ENCODE measurements at regions not wholly inside any gene's neighbourhood (a gene's known extent, or its start where the extent isn't known, plus 50 kb on each side); places are given as distances from the start of the nearest gene placed in this dataset.
A peak's percentile ranks its signal among the peaks of the same experiment; 100 is the strongest.
"Not testable (repeated sequence)": the region's sequence is repeated elsewhere in the genome, so short reads cannot be mapped to it uniquely, and the experiment has no call there.

DNA sequence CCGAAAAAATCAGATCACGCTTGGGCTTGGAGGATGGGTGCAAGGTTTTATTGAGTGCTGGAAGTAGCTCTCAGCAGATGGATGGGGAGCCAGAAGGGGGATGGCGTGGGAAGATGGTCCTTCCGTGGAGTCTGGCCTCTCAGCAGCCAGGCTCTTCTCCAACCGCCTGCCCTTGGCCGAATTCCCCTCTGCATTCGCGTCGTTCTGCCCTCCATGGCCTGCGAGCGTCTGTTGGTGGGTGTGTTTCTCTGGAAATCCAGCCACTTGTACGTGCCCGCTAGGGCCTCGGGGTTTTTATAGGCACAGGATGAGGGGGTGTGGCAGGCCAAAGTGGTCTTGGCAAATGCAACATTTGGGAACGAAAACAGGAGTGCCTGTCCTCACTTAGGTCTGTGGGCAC lies 815.2 kb downstream of the TSN start:
- H3K9ac ChIP-seq (ENCODE audit: low read depth in 1 of 2, low read length in 2 of 2) = no peak overlapping the region
- H3K27ac ChIP-seq (ENCODE audit: low read depth in 2 of 2, low read length in 2 of 2) = no peak overlapping the region
- H3K4me1 ChIP-seq (ENCODE audit: control insufficient read depth in 2 of 2, insufficient read depth in 2 of 2, low read length in 2 of 2) = no peaks in the 10 kb centered on the region
- no peaks in the 10 kb centered on the region for H3K9me3 ChIP-seq (ENCODE audit: control insufficient read depth in 2 of 2, low read length in 2 of 2)
- no peaks in the 10 kb centered on the region for H3K27me3 ChIP-seq (ENCODE audit: control insufficient read depth in 2 of 2, insufficient read depth in 2 of 2, low read length in 2 of 2)
- no peaks in the 10 kb centered on the region for H3K36me3 ChIP-seq (ENCODE audit: control insufficient read depth in 2 of 2, insufficient read depth in 2 of 2, low read length in 2 of 2)
- no peak overlapping the region for H3K4me3 ChIP-seq (ENCODE audit: low read length in 2 of 2)

DNA sequence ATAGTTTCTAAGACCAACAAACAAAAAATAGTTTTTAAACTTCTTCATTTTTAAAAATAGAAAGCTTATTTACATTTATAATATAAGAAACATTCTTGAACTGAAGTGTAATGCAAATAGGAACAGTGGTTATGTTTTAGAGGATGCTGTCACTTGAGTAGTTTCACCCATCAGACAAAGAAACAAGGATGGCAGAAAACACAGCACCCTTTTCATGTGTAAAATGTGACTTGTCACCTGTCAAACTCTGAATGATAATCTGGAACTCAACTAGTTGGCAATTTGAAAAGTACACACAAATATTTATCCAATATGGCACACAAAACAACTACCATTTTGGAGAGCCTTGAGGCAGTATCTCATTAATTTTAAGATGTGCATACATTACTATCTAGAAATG lies 816.0 kb downstream of the TSN start:
- not testable (repeated sequence) for H3K9me3 ChIP-seq (ENCODE audit: control insufficient read depth in 2 of 2, low read length in 2 of 2)

DNA sequence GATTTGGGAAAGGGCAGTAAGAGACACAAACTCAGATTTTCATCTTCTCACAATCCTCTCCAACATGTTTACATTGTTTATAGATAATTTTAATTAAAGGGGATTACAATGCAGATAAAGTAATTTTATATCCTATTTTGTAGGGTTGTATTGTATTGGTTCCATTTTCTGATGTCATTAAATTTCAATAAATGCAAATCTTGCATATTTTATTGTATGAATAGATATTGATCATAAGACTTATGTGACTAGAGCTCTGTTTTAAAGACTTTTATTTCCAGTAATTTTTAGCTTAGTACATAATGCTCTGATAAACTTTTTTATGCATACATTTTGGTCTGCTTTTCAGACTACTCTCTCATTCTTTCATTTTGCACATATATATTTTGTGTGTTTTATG lies 819.6 kb downstream of the TSN start:
- Histone ChIP-seq H3K9me3 (ENCODE audit: control insufficient read depth in 2 of 2, low read length in 2 of 2) (no peaks in the 10 kb centered on the region), H3K27me3 (ENCODE audit: control insufficient read depth in 2 of 2, insufficient read depth in 2 of 2, low read length in 2 of 2) (no peaks in the 10 kb centered on the region), H3K36me3 (ENCODE audit: control insufficient read depth in 2 of 2, insufficient read depth in 2 of 2, low read length in 2 of 2) (no peaks in the 10 kb centered on the region), H3K9ac (ENCODE audit: low read depth in 1 of 2, low read length in 2 of 2) (no peak overlapping the region), H3K4me3 (ENCODE audit: low read length in 2 of 2) (no peak overlapping the region), H3K27ac (ENCODE audit: low read depth in 2 of 2, low read length in 2 of 2) (no peak overlapping the region), H3K4me1 (ENCODE audit: control insufficient read depth in 2 of 2, insufficient read depth in 2 of 2, low read length in 2 of 2) (no peaks in the 10 kb centered on the region)

More for the DNA sequence above, 816.0 kb downstream of the TSN start:
- not testable (repeated sequence) for H3K4me3 ChIP-seq (ENCODE audit: low read length in 2 of 2); H3K27me3 ChIP-seq (ENCODE audit: control insufficient read depth in 2 of 2, insufficient read depth in 2 of 2, low read length in 2 of 2); H3K9ac ChIP-seq (ENCODE audit: low read depth in 1 of 2, low read length in 2 of 2); H3K4me1 ChIP-seq (ENCODE audit: control insufficient read depth in 2 of 2, insufficient read depth in 2 of 2, low read length in 2 of 2); H3K27ac ChIP-seq (ENCODE audit: low read depth in 2 of 2, low read length in 2 of 2); H3K36me3 ChIP-seq (ENCODE audit: control insufficient read depth in 2 of 2, insufficient read depth in 2 of 2, low read length in 2 of 2)

DNA sequence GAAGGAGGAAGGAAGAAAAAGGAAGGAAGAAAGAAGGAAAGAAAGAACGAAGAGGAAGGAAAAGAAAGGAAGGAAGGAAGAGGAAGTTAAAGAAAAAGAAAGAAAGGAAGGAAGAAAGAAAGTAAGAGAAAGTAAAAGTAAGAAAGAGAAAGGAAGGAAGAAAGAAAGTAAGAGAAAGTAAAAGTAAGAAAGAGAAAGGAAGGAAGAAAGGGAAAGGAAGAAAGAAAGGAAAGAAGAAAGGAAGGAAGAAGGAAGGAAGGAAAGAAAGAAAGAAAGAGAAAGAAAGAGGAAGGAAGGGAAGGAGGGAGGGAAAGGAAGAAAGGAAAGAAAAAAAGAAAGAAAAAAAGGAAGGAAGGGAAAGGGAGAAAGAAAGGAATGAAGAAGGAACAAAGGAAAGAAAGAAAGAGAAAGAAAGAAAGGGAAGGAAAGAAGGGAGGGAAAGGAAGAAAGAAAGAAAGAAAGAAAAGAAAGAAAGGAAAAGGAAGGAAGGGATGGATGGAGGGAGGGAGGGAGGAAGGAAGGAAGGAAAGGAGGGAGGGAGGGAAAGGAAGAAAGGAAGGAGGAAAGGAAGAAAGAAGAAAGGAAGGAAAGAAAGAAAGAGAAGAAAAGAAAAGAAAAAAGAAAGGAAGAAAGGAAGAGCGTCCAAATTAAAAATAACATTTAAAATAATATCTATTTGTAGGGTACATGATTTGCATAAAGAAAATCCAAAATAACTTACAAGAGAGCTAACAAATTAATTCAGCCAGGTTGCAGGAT lies 827.9 kb downstream of the TSN start:
- no peak overlapping the region for H3K9ac ChIP-seq (ENCODE audit: low read depth in 1 of 2, low read length in 2 of 2)
- H3K4me3 ChIP-seq (ENCODE audit: low read length in 2 of 2) = no peak overlapping the region
- no peaks in the 10 kb centered on the region for H3K36me3 ChIP-seq (ENCODE audit: control insufficient read depth in 2 of 2, insufficient read depth in 2 of 2, low read length in 2 of 2)
- no peaks in the 10 kb centered on the region for H3K4me1 ChIP-seq (ENCODE audit: control insufficient read depth in 2 of 2, insufficient read depth in 2 of 2, low read length in 2 of 2)
- no peaks in the 10 kb centered on the region for H3K9me3 ChIP-seq (ENCODE audit: control insufficient read depth in 2 of 2, low read length in 2 of 2)
- H3K27me3 ChIP-seq (ENCODE audit: control insufficient read depth in 2 of 2, insufficient read depth in 2 of 2, low read length in 2 of 2) = no peaks in the 10 kb centered on the region
- H3K27ac ChIP-seq (ENCODE audit: low read depth in 2 of 2, low read length in 2 of 2) = no peak overlapping the region

DNA sequence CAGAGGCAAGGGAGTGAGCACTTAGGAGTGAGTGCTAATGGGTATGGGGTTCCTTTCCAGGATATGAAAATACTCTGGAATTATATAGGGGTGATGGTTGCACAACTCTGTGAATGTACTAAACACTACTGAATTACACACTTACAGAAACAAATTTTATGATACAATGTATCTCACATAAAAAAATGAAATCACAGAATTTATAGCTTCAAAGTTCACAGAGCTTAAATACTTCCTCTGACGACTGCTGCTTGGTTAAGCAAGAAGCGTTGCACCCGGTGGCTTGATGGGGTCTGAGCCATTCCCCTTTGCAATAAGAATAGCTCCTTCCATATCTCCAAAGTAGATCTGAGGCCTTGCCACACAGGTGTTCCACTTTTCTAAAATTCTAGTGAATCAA lies 835.1 kb downstream of the TSN start:
- H3K9ac ChIP-seq (ENCODE audit: low read depth in 1 of 2, low read length in 2 of 2) = no peak overlapping the region
- no peaks in the 10 kb centered on the region for H3K9me3 ChIP-seq (ENCODE audit: control insufficient read depth in 2 of 2, low read length in 2 of 2)
- no peaks in the 10 kb centered on the region for H3K27me3 ChIP-seq (ENCODE audit: control insufficient read depth in 2 of 2, insufficient read depth in 2 of 2, low read length in 2 of 2)
- peaks cover 2 to 8% of the 10 kb centered on the region in 2 donors for H3K4me1 ChIP-seq (ENCODE audit: control insufficient read depth in 2 of 2, insufficient read depth in 2 of 2, low read length in 2 of 2)
- H3K27ac ChIP-seq (ENCODE audit: low read depth in 2 of 2, low read length in 2 of 2) = peak overlapping the region in 1 of 2 donors; percentile 23
- no peak overlapping the region for H3K4me3 ChIP-seq (ENCODE audit: low read length in 2 of 2)
- no peaks in the 10 kb centered on the region for H3K36me3 ChIP-seq (ENCODE audit: control insufficient read depth in 2 of 2, insufficient read depth in 2 of 2, low read length in 2 of 2)

DNA sequence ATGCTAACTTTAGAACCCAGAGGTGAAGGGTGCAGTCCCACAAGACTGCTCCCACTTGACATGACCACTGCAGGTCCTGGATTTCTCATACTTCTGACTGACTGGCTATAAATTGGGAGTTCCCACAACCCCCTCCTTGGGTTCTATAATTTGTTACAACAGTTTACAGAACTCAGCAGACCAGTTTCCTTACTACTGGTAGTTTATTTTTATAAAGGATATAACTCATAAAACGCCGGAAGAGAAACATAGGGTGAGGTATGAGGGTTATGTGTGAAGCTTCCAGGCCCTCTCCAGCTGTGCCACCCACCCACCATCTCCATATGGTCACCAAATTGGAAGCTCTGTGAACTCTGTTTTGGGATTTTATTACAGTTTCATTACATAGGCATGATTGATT lies 839.6 kb downstream of the TSN start:
- Histone ChIP-seq H3K27ac (ENCODE audit: low read depth in 2 of 2, low read length in 2 of 2) (no peak overlapping the region), H3K27me3 (ENCODE audit: control insufficient read depth in 2 of 2, insufficient read depth in 2 of 2, low read length in 2 of 2) (no peaks in the 10 kb centered on the region), H3K9me3 (ENCODE audit: control insufficient read depth in 2 of 2, low read length in 2 of 2) (no peaks in the 10 kb centered on the region), H3K36me3 (ENCODE audit: control insufficient read depth in 2 of 2, insufficient read depth in 2 of 2, low read length in 2 of 2) (no peaks in the 10 kb centered on the region), H3K9ac (ENCODE audit: low read depth in 1 of 2, low read length in 2 of 2) (no peak overlapping the region), H3K4me1 (ENCODE audit: control insufficient read depth in 2 of 2, insufficient read depth in 2 of 2, low read length in 2 of 2) (peaks cover under 1 to 11% of the 10 kb centered on the region in 2 donors), H3K4me3 (ENCODE audit: low read length in 2 of 2) (no peak overlapping the region)

DNA sequence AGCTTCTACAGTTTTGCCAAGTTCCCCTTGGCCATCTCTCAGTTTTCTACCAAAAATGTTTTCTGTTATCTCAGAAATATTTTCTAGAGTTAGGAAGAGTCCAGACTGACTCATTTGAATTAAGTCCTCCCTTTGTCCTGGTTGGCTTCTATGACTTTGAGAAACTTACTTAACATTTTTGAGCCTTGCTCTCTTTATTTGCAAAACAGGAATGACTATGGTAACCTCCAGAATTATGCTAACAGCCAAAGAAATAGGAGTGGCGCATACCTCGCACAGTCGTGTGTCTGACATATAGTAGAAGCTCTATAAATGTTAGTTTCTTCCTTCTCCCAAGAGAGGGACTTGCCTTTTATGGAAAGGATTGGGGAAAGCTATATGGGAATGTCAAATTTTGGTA lies 841.1 kb downstream of the TSN start:
- Histone ChIP-seq H3K27ac (ENCODE audit: low read depth in 2 of 2, low read length in 2 of 2) (no peak overlapping the region), H3K27me3 (ENCODE audit: control insufficient read depth in 2 of 2, insufficient read depth in 2 of 2, low read length in 2 of 2) (no peaks in the 10 kb centered on the region), H3K9me3 (ENCODE audit: control insufficient read depth in 2 of 2, low read length in 2 of 2) (no peaks in the 10 kb centered on the region), H3K9ac (ENCODE audit: low read depth in 1 of 2, low read length in 2 of 2) (no peak overlapping the region), H3K36me3 (ENCODE audit: control insufficient read depth in 2 of 2, insufficient read depth in 2 of 2, low read length in 2 of 2) (no peaks in the 10 kb centered on the region), H3K4me1 (ENCODE audit: control insufficient read depth in 2 of 2, insufficient read depth in 2 of 2, low read length in 2 of 2) (peaks cover 0 to 3% of the 10 kb centered on the region in 2 donors), H3K4me3 (ENCODE audit: low read length in 2 of 2) (no peak overlapping the region)

DNA sequence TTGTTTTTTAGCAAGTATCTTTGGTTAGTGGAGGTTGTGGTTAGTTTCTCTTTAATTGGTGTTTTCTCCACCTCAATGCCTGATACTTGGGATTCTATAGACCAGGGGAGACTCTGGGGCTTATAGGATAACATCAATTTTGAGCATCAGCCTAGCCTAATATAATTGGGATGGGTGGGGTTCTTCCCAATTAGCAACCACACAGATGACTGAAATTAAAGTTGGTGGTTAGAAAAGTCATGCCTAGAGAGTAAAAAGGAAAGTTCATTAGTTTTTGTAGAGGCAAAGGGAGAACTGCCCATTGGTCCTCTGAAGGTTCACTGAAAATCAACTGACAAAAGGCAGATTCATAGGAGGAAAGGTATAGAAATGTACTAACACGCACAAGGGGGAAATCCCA lies 843.3 kb downstream of the TSN start:
- Histone ChIP-seq H3K27ac (ENCODE audit: low read depth in 2 of 2, low read length in 2 of 2) (no peak overlapping the region), H3K4me1 (ENCODE audit: control insufficient read depth in 2 of 2, insufficient read depth in 2 of 2, low read length in 2 of 2) (peaks cover 0 to 3% of the 10 kb centered on the region in 2 donors), H3K9ac (ENCODE audit: low read depth in 1 of 2, low read length in 2 of 2) (no peak overlapping the region), H3K4me3 (ENCODE audit: low read length in 2 of 2) (no peak overlapping the region), H3K9me3 (ENCODE audit: control insufficient read depth in 2 of 2, low read length in 2 of 2) (no peaks in the 10 kb centered on the region), H3K27me3 (ENCODE audit: control insufficient read depth in 2 of 2, insufficient read depth in 2 of 2, low read length in 2 of 2) (no peaks in the 10 kb centered on the region), H3K36me3 (ENCODE audit: control insufficient read depth in 2 of 2, insufficient read depth in 2 of 2, low read length in 2 of 2) (no peaks in the 10 kb centered on the region)

DNA sequence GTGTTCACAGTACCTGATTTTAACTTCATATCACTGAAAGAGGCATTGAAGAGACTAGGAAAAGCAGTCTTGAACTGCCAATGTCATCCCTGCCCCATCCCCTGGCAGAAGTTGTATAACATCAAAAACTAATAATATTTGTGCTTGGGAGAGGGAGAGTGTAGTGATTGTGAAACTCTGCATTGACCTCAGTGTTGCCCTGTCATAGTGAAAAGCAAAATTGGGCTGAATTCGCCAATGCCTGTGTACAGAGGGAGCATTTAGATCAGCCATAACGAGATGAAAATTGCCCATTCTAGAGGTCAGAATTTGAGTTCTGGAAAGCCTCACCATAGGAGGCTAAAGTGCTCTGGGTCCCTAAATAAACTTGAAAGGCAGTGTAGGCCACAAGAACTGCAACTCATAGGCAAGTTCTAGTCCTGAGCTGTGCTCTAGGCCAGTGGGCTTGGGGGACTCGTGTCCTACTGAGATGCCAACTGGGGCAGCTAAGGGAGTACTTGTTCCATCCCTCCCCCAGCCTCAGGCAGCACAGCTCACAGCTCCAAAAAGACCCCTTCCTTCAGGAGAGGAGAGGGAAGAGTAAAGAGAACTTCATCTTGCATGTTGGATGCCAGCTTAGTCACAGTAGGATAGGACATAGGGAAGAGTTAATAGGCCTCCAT lies 855.6 kb downstream of the TSN start:
- Histone ChIP-seq H3K9me3 (ENCODE audit: control insufficient read depth in 2 of 2, low read length in 2 of 2) (no peaks in the 10 kb centered on the region), H3K36me3 (ENCODE audit: control insufficient read depth in 2 of 2, insufficient read depth in 2 of 2, low read length in 2 of 2) (no peaks in the 10 kb centered on the region)

DNA sequence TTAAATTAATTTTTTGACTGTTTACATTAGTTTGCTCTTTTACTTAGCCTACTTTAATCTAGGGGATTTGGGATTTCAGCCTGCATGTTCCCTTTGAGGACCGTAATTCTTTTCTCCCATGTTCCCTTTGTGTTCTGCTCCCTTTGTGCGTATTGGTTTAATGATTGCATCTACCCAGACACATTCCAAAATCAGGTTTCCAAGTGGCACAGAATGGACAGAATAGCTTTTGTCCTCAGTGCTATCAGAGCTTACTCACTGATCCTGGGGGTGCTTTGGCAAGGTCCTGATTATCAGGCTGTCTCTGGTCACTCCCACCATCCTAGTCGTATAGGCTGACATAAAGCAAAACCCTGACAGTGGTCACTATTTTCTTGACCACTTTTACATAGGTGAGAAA lies 867.5 kb downstream of the TSN start:
- H3K4me3 ChIP-seq (ENCODE audit: low read length in 2 of 2) = no peak overlapping the region
- H3K27ac ChIP-seq (ENCODE audit: low read depth in 2 of 2, low read length in 2 of 2) = no peak overlapping the region
- no peaks in the 10 kb centered on the region for H3K4me1 ChIP-seq (ENCODE audit: control insufficient read depth in 2 of 2, insufficient read depth in 2 of 2, low read length in 2 of 2)
- H3K9me3 ChIP-seq (ENCODE audit: control insufficient read depth in 2 of 2, low read length in 2 of 2) = no peaks in the 10 kb centered on the region
- no peaks in the 10 kb centered on the region for H3K27me3 ChIP-seq (ENCODE audit: control insufficient read depth in 2 of 2, insufficient read depth in 2 of 2, low read length in 2 of 2)
- no peak overlapping the region for H3K9ac ChIP-seq (ENCODE audit: low read depth in 1 of 2, low read length in 2 of 2)
- H3K36me3 ChIP-seq (ENCODE audit: control insufficient read depth in 2 of 2, insufficient read depth in 2 of 2, low read length in 2 of 2) = no peaks in the 10 kb centered on the region

More for the DNA sequence above, 855.6 kb downstream of the TSN start:
- Histone ChIP-seq H3K4me3 (ENCODE audit: low read length in 2 of 2) (no peak overlapping the region), H3K4me1 (ENCODE audit: control insufficient read depth in 2 of 2, insufficient read depth in 2 of 2, low read length in 2 of 2) (no peaks in the 10 kb centered on the region), H3K9ac (ENCODE audit: low read depth in 1 of 2, low read length in 2 of 2) (no peak overlapping the region), H3K27me3 (ENCODE audit: control insufficient read depth in 2 of 2, insufficient read depth in 2 of 2, low read length in 2 of 2) (no peaks in the 10 kb centered on the region), H3K27ac (ENCODE audit: low read depth in 2 of 2, low read length in 2 of 2) (no peak overlapping the region)
